ENCODE measurements at regions not wholly inside any gene's neighbourhood (a gene's known extent, or its start where the extent isn't known, plus 50 kb on each side); places are given as distances from the start of the nearest gene placed in this dataset.

DNA sequence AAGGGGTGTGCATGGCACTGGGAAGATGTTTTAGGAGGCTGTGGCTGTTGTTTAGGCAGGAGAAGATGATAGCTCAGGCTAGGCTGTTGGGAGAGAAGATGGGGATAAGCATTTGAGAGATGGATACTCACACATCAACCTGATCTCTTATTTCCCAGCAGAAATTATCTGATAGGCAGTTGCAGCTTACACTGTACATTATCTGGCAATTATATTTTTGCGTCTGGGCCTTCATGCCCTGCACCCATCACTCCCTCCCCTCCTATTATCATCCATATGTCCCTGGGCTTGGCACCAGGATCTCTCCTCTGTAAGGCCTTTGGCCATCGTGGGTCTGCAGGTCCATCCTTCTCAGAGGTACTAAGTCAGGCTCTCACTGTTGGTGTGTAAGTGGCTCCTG, 401.0 kb upstream of the EEF2KMT start:
- H3K9me3 ChIP-seq (replicated peaks; ENCODE audit: control insufficient read depth, insufficient read depth, low read length) = peaks cover 10% of the 10 kb centered on the region
- no peak overlapping the region for H3K4me2 ChIP-seq (ENCODE audit: insufficient read depth, low read length)
- no peaks in the 10 kb centered on the region for H3K27me3 ChIP-seq (ENCODE audit: control insufficient read depth in 2 of 2, insufficient read depth in 2 of 2, low read length in 2 of 2)
- no TSS peak for BruUV-seq (replicated peaks)
- no peaks in the 10 kb centered on the region for H3K4me1 ChIP-seq (ENCODE audit: control insufficient read depth, extremely low read depth, insufficient read depth, low read length)
- intact Hi-C loops (cut with micrococcal nuclease) (no loop called here), dilution Hi-C loops (cut with MboI; ENCODE audit: extremely low pct_ligation_motif_present, low sequenced_read_pairs) (no loop called here)
- H2AFZ ChIP-seq (ENCODE audit: low read depth, low read length) = no peak overlapping the region
- no peaks in the 10 kb centered on the region for H3K9me1 ChIP-seq (replicated peaks; ENCODE audit: control insufficient read depth, extremely low read depth, insufficient read depth, low read length)
- no peak for DNase-seq (ENCODE audit: low read depth, low spot score)
- H3K9ac ChIP-seq (replicated peaks; ENCODE audit: extremely low read depth, insufficient read depth, low read length) = no peak overlapping the region
- H3K4me3 ChIP-seq (replicated peaks in 1 of 3; ENCODE audit: insufficient read depth in 1 of 3, low read depth in 1 of 3, low read length in 3 of 3) = no peak overlapping the region
- no peak overlapping the region for H3K27ac ChIP-seq (ENCODE audit: insufficient read depth, low read depth, low read length)
- H3K79me2 ChIP-seq (ENCODE audit: control insufficient read depth, insufficient read depth, low read length) = no peaks in the 10 kb centered on the region
- TF ChIP-seq POLR2A (IDR thresholded peaks at IDR 0.05; ENCODE audit: low read depth, low read length) (no peak), FOS (IDR thresholded peaks at IDR 0.05; ENCODE audit: borderline replicate concordance, insufficient read depth, low read length) (no peak), JUN (IDR thresholded peaks at IDR 0.05; ENCODE audit: borderline replicate concordance, insufficient read depth, insufficient read length, low read depth) (no peak), POLR2AphosphoS5 (IDR thresholded peaks at IDR 0.05; ENCODE audit: insufficient read depth, low read depth, low read length) (no peak), MYC (IDR thresholded peaks at IDR 0.05; ENCODE audit: low read depth, low read length) (no peak), EZH2 (IDR thresholded peaks at IDR 0.05; ENCODE audit: borderline replicate concordance, low read depth, low read length, severe bottlenecking) (no peak), GATA2 (IDR thresholded peaks at IDR 0.05; ENCODE audit: insufficient read depth, insufficient read length, low read depth, low read length) (no peak)
- TF ChIP-seq, protein P1, sequence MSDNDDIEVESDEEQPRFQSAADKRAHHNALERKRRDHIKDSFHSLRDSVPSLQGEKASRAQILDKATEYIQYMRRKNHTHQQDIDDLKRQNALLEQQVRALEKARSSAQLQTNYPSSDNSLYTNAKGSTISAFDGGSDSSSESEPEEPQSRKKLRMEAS (IDR thresholded peaks at IDR 0.05; ENCODE audit: insufficient read depth, insufficient read length) = no peak
- TF ChIP-seq, protein P2, sequence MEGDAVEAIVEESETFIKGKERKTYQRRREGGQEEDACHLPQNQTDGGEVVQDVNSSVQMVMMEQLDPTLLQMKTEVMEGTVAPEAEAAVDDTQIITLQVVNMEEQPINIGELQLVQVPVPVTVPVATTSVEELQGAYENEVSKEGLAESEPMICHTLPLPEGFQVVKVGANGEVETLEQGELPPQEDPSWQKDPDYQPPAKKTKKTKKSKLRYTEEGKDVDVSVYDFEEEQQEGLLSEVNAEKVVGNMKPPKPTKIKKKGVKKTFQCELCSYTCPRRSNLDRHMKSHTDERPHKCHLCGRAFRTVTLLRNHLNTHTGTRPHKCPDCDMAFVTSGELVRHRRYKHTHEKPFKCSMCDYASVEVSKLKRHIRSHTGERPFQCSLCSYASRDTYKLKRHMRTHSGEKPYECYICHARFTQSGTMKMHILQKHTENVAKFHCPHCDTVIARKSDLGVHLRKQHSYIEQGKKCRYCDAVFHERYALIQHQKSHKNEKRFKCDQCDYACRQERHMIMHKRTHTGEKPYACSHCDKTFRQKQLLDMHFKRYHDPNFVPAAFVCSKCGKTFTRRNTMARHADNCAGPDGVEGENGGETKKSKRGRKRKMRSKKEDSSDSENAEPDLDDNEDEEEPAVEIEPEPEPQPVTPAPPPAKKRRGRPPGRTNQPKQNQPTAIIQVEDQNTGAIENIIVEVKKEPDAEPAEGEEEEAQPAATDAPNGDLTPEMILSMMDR (IDR thresholded peaks at IDR 0.05; ENCODE audit: extremely low read depth in 1 of 2, insufficient read depth in 1 of 2, low read depth in 1 of 2, low read length in 2 of 2) = no peak
- CTCF ChIA-PET = no interaction called here
- POLR2A ChIA-PET = no interaction called here
- no peak for FAIRE-seq
- H4K20me1 ChIP-seq (replicated peaks; ENCODE audit: control insufficient read depth, extremely low read depth, insufficient read depth, low read length) = no peaks in the 10 kb centered on the region
- H3K36me3 ChIP-seq (ENCODE audit: control insufficient read depth in 2 of 2, extremely low read depth in 1 of 2, insufficient read depth in 2 of 2, low read length in 2 of 2) = no peaks in the 10 kb centered on the region
